ENCODE measurements at regions not wholly inside any gene's neighbourhood (a gene's known extent, or its start where the extent isn't known, plus 50 kb on each side); places are given as distances from the start of the nearest gene placed in this dataset.

- TF ChIP-seq ZNF70 (CRISPR knock-in tag; IDR thresholded peaks at IDR 0.05) (no peak), SNAI2 (CRISPR knock-in tag; IDR thresholded peaks at IDR 0.05) (no peak), TSHZ2 (CRISPR knock-in tag; IDR thresholded peaks at IDR 0.05) (no peak), ZC3H10 (CRISPR knock-in tag; IDR thresholded peaks at IDR 0.05) (no peak), PATZ1 (CRISPR knock-in tag; IDR thresholded peaks at IDR 0.05; ENCODE audit: borderline replicate concordance) (no peak), PPARA (CRISPR knock-in tag; IDR thresholded peaks at IDR 0.05; ENCODE audit: borderline replicate concordance) (no peak)
- ATAC-seq: no peak
Observed at GRCh38 chr1:244280201-244280600, 171.5 kb downstream of the ADSS2 start.

GRCh38 chr1:244280859-244281258 lies 170.8 kb downstream of the ADSS2 start:
- no peak for ATAC-seq
- TF ChIP-seq ZC3H10 (CRISPR knock-in tag; IDR thresholded peaks at IDR 0.05): no peak
- no peak for TF ChIP-seq PATZ1 (CRISPR knock-in tag; IDR thresholded peaks at IDR 0.05; ENCODE audit: borderline replicate concordance)
- TF ChIP-seq ARNTL (CRISPR knock-in tag; IDR thresholded peaks at IDR 0.05; ENCODE audit: borderline replicate concordance, low read depth): no peak
- no peak for TF ChIP-seq SNAI2 (CRISPR knock-in tag; IDR thresholded peaks at IDR 0.05)
- no peak for TF ChIP-seq CREB5 (CRISPR knock-in tag; IDR thresholded peaks at IDR 0.05; ENCODE audit: low read depth)
- no peak for TF ChIP-seq OSR1 (CRISPR knock-in tag; IDR thresholded peaks at IDR 0.05)
- TF ChIP-seq RARB (CRISPR knock-in tag; IDR thresholded peaks at IDR 0.05): no peak
- TF ChIP-seq ZNF8 (CRISPR knock-in tag; IDR thresholded peaks at IDR 0.05): no peak
- TF ChIP-seq PPARA (CRISPR knock-in tag; IDR thresholded peaks at IDR 0.05; ENCODE audit: borderline replicate concordance): no peak
- TF ChIP-seq ZNF70 (CRISPR knock-in tag; IDR thresholded peaks at IDR 0.05): no peak
- TF ChIP-seq CSRNP3 (CRISPR knock-in tag; IDR thresholded peaks at IDR 0.05): no peak
- no peak for TF ChIP-seq ISL1 (CRISPR knock-in tag; IDR thresholded peaks at IDR 0.05)
- TF ChIP-seq ZFP30 (CRISPR knock-in tag; IDR thresholded peaks at IDR 0.05): no peak
- TF ChIP-seq ESRRG (CRISPR knock-in tag; IDR thresholded peaks at IDR 0.05): no peak
- no peak for TF ChIP-seq ZFP3 (CRISPR knock-in tag; IDR thresholded peaks at IDR 0.05)
- TF ChIP-seq TCF4 (CRISPR knock-in tag; IDR thresholded peaks at IDR 0.05; ENCODE audit: borderline replicate concordance): no peak

- ATAC-seq: no peak
- TF ChIP-seq GLIS3 (CRISPR knock-in tag; IDR thresholded peaks at IDR 0.05) (no peak), ZNF70 (CRISPR knock-in tag; IDR thresholded peaks at IDR 0.05) (no peak), CSDC2 (CRISPR knock-in tag; IDR thresholded peaks at IDR 0.05) (no peak), ISL1 (CRISPR knock-in tag; IDR thresholded peaks at IDR 0.05) (no peak), TCF4 (CRISPR knock-in tag; IDR thresholded peaks at IDR 0.05; ENCODE audit: borderline replicate concordance) (no peak), ZNF565 (CRISPR knock-in tag; conservative IDR thresholded peaks at IDR 0.05; ENCODE audit: low read depth) (no peak), BACH2 (CRISPR knock-in tag; IDR thresholded peaks at IDR 0.05; ENCODE audit: borderline replicate concordance) (no peak), SNAI2 (CRISPR knock-in tag; IDR thresholded peaks at IDR 0.05) (no peak), ARNTL (CRISPR knock-in tag; IDR thresholded peaks at IDR 0.05; ENCODE audit: borderline replicate concordance, low read depth) (no peak), TSHZ2 (CRISPR knock-in tag; IDR thresholded peaks at IDR 0.05) (no peak), POU6F1 (CRISPR knock-in tag; IDR thresholded peaks at IDR 0.05; ENCODE audit: borderline replicate concordance, low read depth) (no peak), ZFP3 (CRISPR knock-in tag; IDR thresholded peaks at IDR 0.05) (no peak), CREB5 (CRISPR knock-in tag; IDR thresholded peaks at IDR 0.05; ENCODE audit: low read depth) (no peak), RARB (CRISPR knock-in tag; IDR thresholded peaks at IDR 0.05) (no peak), ESRRG (CRISPR knock-in tag; IDR thresholded peaks at IDR 0.05) (no peak)
Observed at GRCh38 chr1:244283772-244284171, 167.9 kb downstream of the ADSS2 start.

Measured in SK-N-SH treated with all-trans-retinoic acid at 6 μM for 48 hours (cell line).